Frontal cortex (tissue), 3 donors: ENCODE measurements at regions not wholly inside any gene's neighbourhood (a gene's known extent, or its start where the extent isn't known, plus 50 kb on each side); places are given as distances from the start of the nearest gene placed in this dataset.

Experiments
- DNase-seq, 2 donors: peaks; one replicate each; pipeline ENCODE4 v3.0.0; 2012; ENCODE audit warnings: low spot score in 2 of 2
- FAIRE-seq: peaks from 2 replicates; lab custom pipeline; 2012; peaks lifted over from hg19 to GRCh38; lab: Jason Lieb, UNC
- donor health status: control.
- donor health status: control.
- donor health status: control.

GRCh38 chr7:144910411-144910810, 74.6 kb upstream of the TPK1 start:
- FAIRE-seq: no peak
- no peak for DNase-seq

- no peak for FAIRE-seq
- no peak for DNase-seq
Measured at GRCh38 chr7:144908943-144909556, 73.2 kb upstream of the TPK1 start.

GRCh38 chr7:144908324-144908723, 72.5 kb upstream of the TPK1 start:
- no peak for DNase-seq
- FAIRE-seq: no peak

GRCh38 chr7:144907577-144907976, 71.7 kb upstream of the TPK1 start:
- FAIRE-seq: no peak
- DNase-seq: no peak

- DNase-seq: no peak
- FAIRE-seq: no peak
Measured at GRCh38 chr7:144903201-144903600, 67.3 kb upstream of the TPK1 start.

GRCh38 chr7:144892761-144893160, 56.9 kb upstream of the TPK1 start:
- no peak for DNase-seq

More at GRCh38 chr7:144892761-144893160, 56.9 kb upstream of the TPK1 start:
- FAIRE-seq: no peak
